ENCODE measurements at regions not wholly inside any gene's neighbourhood (a gene's known extent, or its start where the extent isn't known, plus 50 kb on each side); places are given as distances from the start of the nearest gene placed in this dataset.

DNA sequence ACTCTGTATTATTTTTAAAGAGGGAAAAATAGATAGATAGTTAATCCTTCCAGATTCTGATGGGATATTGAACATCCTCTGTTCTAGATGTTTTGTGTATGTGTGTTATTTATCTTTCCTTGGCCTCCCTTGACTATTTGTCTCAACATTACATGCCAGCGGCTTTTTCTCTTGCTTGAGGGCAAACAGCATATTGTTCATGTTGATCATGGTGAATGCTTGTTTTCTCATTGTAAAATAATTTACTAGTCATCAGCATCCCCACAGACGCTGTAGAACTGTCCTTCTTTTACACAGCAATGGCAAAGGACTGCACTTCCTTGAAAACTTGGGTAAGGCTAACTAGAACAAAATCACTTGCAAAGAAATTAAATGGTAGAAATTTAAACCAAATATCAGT lies 1376.4 kb upstream of the GOT2 start:
- ATAC-seq, result no peak
- Histone ChIP-seq H3K4me1 (replicated peaks in 1 of 2; ENCODE audit: control insufficient read depth in 2 of 2, insufficient read depth in 2 of 2, low read length in 2 of 2) (no peaks in the 10 kb centered on the region), H3K4me3 (no peak overlapping the region), H3K9me1 (ENCODE audit: control insufficient read depth, insufficient read depth, low read length) (no peaks in the 10 kb centered on the region), H4K20me1 (replicated peaks; ENCODE audit: control insufficient read depth, insufficient read depth, low read length) (no peaks in the 10 kb centered on the region), H3K9ac (ENCODE audit: insufficient read depth in 1 of 2, low read depth in 2 of 2, low read length in 2 of 2) (no peak overlapping the region), H3K4me2 (ENCODE audit: insufficient read depth, low read length) (no peak overlapping the region), H3K79me2 (ENCODE audit: control insufficient read depth, insufficient read depth, low read length) (no peaks in the 10 kb centered on the region), H3K27ac (ENCODE audit: extremely low read depth, low read depth, low read length) (no peak overlapping the region), H3K9me3 (replicated peaks; ENCODE audit: control insufficient read depth, insufficient read depth, low read depth, low read length) (no peaks in the 10 kb centered on the region), H3K27me3 (ENCODE audit: control insufficient read depth in 2 of 2, insufficient read depth in 2 of 2, low read length in 2 of 2) (no peaks in the 10 kb centered on the region), H3K36me3 (ENCODE audit: control insufficient read depth, insufficient read depth, low read length) (no peaks in the 10 kb centered on the region), H2AFZ (ENCODE audit: low read depth, low read length) (no peak overlapping the region)
- DNase-seq (ENCODE audit: extremely low read depth in 1 of 4, low spot score in 3 of 4), result no peak
- in situ Hi-C loops (cut with MboI) (no loop called here), intact Hi-C loops (cut with micrococcal nuclease) (no loop called here)
- ChIA-PET POLR2A (no interaction called here), CTCF (ENCODE audit: low intra/inter-chr PET ratio) (no interaction called here)
- BruUV-seq (replicated peaks), result no TSS peak
- TF ChIP-seq BCL6 (CRISPR knock-in tag; IDR thresholded peaks at IDR 0.05), result no peak
- TF ChIP-seq BDP1 (IDR thresholded peaks at IDR 0.05; ENCODE audit: insufficient read depth, insufficient read length), result no peak
- no peak for TF ChIP-seq ZNF23 (CRISPR knock-in tag; IDR thresholded peaks at IDR 0.05)
- TF ChIP-seq, protein P1, sequence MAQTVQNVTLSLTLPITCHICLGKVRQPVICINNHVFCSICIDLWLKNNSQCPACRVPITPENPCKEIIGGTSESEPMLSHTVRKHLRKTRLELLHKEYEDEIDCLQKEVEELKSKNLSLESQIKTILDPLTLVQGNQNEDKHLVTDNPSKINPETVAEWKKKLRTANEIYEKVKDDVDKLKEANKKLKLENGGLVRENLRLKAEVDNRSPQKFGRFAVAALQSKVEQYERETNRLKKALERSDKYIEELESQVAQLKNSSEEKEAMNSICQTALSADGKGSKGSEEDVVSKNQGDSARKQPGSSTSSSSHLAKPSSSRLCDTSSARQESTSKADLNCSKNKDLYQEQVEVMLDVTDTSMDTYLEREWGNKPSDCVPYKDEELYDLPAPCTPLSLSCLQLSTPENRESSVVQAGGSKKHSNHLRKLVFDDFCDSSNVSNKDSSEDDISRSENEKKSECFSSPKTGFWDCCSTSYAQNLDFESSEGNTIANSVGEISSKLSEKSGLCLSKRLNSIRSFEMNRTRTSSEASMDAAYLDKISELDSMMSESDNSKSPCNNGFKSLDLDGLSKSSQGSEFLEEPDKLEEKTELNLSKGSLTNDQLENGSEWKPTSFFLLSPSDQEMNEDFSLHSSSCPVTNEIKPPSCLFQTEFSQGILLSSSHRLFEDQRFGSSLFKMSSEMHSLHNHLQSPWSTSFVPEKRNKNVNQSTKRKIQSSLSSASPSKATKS (CRISPR knock-in tag; IDR thresholded peaks at IDR 0.05), result no peak
- TF ChIP-seq RBM15 (IDR thresholded peaks at IDR 0.05; ENCODE audit: insufficient read depth, low read length), result no peak
- no peak for TF ChIP-seq ZFP1 (CRISPR knock-in tag; IDR thresholded peaks at IDR 0.05)
- no peak for TF ChIP-seq SMAD1 (IDR thresholded peaks at IDR 0.05; ENCODE audit: low read depth, low read length, partially characterized antibody)
- TF ChIP-seq KDM5B (IDR thresholded peaks at IDR 0.05; ENCODE audit: insufficient replicate concordance, low read depth, low read length), result no peak
- TF ChIP-seq, protein P2, sequence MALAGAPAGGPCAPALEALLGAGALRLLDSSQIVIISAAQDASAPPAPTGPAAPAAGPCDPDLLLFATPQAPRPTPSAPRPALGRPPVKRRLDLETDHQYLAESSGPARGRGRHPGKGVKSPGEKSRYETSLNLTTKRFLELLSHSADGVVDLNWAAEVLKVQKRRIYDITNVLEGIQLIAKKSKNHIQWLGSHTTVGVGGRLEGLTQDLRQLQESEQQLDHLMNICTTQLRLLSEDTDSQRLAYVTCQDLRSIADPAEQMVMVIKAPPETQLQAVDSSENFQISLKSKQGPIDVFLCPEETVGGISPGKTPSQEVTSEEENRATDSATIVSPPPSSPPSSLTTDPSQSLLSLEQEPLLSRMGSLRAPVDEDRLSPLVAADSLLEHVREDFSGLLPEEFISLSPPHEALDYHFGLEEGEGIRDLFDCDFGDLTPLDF (CRISPR knock-in tag; IDR thresholded peaks at IDR 0.05), result no peak
- TF ChIP-seq HSF4 (CRISPR knock-in tag; IDR thresholded peaks at IDR 0.05; ENCODE audit: borderline replicate concordance), result no peak
- TF ChIP-seq, protein P3, sequence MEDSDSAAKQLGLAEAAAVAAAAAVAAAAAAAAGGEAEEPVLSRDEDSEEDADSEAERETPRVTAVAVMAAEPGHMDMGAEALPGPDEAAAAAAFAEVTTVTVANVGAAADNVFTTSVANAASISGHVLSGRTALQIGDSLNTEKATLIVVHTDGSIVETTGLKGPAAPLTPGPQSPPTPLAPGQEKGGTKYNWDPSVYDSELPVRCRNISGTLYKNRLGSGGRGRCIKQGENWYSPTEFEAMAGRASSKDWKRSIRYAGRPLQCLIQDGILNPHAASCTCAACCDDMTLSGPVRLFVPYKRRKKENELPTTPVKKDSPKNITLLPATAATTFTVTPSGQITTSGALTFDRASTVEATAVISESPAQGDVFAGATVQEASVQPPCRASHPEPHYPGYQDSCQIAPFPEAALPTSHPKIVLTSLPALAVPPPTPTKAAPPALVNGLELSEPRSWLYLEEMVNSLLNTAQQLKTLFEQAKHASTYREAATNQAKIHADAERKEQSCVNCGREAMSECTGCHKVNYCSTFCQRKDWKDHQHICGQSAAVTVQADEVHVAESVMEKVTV (CRISPR knock-in tag; IDR thresholded peaks at IDR 0.05), result no peak
- no peak for TF ChIP-seq RBFOX2 (IDR thresholded peaks at IDR 0.05; ENCODE audit: low read depth, low read length)
- no peak for TF ChIP-seq ZFP36 (IDR thresholded peaks at IDR 0.05; ENCODE audit: low read depth, low read length, partially characterized antibody)
- no peak for TF ChIP-seq NFYB (IDR thresholded peaks at IDR 0.05; ENCODE audit: extremely low read depth, insufficient read length)
- TF ChIP-seq BHLHE40 (IDR thresholded peaks at IDR 0.05; ENCODE audit: low read length), result no peak
- FAIRE-seq, result no peak
- 4% methylated on average over 2 of the region's 2 CpGs for WGBS (ENCODE audit: insufficient coverage, low coverage, missing lambda C conversion rate)
